NCI-H345 treated with DMSO at 0.1 percent for 48 hours (cell line): ENCODE measurements at regions not wholly inside any gene's neighbourhood (a gene's known extent, or its start where the extent isn't known, plus 50 kb on each side); places are given as distances from the start of the nearest gene placed in this dataset.

ENCODE experiments used
- DNase-seq: peaks from one replicate; lab custom pipeline; 2025; ENCODE audit not compliant: unreplicated experiment; lab: John Stamatoyannopoulos, UW

DNA sequence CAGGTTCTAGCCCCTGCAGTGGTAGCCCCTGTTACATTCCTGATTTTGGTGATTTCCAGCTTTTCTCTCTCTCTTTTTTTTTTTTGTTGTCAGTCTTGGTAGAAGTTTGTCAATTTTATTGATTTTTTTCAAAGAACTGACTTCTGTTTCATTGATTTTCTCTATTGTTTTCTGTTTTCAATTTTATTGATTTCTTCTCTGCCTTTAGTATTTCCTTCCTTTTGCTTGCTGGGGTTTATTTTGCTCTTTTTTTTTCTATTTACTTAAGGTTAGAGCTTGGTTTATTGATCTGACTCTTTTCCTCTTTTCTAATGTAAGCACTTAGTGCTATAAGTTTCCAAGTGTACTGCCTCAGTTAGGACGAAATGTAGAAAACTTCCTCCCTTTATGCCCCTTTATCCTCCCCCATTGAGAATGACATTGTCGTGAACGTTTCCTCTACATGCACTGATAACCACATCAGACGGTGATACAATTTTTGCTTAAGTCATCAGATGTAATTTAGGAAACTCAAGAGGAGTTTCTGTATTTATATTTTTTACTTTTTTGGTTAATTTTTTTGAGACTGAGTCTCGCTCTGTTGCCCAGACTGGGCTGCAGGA is 81.1 kb upstream of the HS6ST1 start:
- no peak for DNase-seq

DNA sequence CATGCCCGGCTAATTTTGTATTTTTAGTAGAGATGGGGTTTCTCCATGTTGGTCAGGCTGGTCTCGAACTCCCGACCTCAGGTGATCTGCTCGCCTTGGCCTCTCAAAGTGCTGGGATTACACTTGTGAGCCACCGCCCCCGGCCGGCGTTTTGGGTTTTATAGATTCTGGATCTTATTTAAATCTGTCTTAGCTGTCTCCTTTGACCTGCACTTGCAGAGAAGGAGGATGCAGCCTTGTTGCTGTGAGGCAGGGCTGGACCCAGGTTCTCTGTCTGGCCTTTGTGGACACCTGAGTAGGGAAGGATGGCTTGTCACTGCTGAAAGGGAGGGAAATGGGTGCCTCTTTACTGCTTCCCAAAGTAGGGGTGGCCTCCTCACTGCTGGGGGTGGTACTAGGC is 83.0 kb upstream of the HS6ST1 start:
- no peak for DNase-seq

DNA sequence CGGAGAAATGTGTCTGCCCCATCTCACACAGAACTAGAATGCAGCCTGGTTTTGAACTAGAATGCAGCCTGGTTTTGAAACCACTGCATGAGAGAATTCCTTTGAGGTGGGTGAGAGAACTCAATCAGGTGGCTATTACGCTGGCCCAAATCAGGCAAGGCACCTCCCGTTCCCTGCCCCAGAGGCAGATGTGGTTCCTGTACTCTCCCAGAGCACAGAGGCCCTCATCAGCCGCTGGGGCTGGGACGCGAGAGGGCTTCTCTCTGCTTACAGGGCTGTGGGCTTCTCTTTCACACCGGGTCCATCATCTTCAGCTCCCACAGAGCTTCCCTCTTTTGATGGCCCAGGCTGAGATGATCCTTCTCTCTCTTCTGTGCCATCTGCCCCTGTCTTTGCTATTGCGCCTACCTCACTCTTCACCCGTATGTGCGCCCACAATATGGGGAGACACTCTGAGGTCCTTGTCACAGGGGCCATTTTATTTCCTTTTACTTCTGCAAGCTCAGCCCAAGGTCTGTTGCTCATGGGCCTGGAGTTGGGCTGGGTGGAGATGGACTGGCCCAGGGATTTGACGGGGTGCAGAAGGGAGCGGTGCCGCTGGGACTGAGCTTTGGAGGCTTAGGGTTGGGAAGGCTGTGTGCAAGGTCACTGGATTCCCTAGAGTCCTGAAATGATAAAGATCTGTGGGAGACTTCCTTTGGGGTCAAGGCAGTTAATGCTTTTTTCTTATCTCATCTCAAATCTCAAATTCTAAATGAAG is 84.4 kb upstream of the HS6ST1 start:
- no peak for DNase-seq

DNA sequence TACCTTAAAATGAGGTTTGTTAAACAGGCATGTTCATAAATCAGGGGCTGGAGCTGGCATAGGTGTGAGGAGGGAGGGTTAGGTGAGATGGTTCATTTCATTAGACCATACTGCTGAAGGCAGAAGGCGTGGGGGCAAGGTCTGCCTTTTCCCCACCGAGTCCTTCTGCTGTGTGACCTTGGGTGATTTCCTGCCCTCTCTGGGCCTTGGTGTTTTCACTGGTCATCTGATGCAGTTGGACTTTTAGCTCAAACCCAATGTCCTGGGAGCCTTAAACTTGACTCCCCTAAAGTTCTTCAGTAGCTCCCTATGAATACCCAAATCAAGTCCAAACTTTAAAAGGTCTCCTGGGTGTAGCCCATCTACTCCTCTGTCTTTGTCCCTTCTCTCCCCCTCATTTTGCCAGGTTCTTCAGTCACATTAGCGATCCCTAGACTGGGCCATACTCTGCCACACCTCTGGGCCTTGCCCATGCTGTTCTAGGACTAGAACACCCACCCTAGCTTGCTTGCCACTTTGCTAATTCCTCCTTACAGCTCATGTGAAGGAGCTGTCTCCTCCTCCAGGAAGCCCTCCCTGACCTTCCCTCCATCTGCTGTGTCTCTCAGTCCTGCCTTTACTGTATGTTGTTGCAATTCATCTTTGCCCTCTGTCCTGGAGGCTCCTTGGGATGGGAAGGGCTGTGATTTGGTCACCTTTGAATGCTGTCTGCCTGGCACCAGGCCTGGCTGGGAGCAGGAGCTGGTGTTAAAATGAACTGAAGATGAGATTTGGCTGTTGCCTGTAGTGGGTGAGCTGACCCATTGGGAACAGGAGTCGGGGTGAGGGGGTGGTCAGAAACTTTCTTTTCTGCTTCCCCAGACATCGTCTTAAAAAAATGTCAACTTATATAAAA is 85.4 kb upstream of the HS6ST1 start:
- no peak for DNase-seq

DNA sequence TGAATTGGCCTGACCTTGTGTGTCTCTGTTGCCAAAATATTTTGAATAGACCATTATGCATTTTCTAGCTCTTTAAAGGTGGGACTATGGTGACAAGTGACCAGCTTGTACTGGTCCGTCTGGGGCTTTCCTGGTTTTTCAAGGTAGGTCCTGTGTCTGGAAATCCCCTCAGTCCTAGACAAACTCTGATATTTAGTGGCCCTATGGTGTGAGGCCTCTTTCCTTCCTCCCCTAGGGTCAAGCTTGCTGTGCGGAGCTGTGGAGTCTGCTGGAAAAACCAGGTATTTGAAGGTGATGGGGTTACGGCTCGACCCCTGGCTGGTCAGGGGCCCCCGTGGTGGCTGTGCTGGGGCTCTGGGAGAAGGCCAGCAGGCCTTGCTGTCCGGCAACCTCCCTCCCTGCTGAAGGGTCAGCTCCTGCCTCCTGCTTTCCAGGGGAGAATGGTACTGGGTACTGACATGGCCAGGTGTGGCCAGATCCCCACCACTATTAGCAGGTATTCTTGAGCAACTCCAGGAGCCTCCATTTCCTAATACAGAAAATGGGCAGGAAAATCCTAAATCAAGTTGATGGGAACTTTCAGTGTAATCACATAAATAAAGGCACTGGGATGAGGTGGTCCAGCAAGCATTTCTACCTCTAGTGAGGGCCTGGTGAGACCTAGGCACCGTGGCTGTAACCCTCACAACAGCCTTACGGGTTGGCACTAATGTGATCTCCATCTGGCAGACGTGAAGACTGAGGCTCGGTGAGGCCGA is 86.2 kb upstream of the HS6ST1 start:
- DNase-seq = no peak

DNA sequence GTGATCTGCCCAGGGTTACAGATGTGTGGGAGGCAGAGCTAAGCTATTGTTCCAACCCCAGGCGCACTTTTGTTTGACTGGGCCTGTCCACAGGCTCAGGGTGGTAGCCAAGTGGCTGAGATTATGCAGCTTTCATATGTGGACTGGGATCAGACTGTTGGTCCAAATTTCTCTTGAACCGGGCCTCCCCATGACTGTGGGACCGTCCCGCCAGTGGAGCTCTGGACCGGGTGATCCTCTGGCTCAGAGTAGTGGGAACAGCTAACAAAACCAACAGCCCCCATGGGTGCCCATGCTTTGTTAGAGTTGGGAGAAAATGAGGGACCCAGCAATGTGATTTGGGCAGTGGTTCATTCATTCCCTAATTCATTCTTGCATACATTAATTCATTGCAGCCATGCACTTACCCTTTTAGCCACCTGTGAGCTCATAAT is 86.8 kb upstream of the HS6ST1 start:
- no peak for DNase-seq

DNA sequence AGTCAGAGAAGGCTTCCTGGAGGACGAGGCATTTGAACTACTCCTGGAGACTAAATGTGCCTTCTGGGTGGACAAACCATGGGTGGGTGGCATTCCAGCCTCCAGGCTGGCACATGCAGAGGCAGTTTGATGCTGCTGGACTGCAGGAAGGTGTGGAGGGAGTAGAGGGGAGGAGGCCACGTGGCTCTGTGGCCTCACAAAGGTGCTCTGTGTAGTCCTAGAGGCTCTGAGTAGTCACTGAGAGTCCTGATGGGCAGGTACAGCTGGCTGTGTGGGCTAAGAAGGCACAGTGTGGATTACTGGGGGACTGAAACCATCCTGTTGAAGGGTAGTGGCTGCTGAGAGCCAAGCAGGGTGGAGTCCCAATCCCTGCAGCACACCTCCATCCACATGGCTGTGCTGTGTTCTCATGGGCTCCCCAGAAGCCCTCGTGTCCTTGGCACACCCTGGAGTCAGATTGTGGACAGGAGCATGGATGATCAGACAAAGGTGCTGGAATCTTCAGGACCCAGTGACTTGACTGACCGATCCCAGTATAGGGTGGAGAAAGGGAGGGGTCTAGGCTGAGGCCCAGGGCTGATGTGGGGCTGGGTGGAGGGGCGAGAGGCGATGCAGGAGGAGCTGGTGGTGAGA is 87.4 kb upstream of the HS6ST1 start:
- DNase-seq = no peak

DNA sequence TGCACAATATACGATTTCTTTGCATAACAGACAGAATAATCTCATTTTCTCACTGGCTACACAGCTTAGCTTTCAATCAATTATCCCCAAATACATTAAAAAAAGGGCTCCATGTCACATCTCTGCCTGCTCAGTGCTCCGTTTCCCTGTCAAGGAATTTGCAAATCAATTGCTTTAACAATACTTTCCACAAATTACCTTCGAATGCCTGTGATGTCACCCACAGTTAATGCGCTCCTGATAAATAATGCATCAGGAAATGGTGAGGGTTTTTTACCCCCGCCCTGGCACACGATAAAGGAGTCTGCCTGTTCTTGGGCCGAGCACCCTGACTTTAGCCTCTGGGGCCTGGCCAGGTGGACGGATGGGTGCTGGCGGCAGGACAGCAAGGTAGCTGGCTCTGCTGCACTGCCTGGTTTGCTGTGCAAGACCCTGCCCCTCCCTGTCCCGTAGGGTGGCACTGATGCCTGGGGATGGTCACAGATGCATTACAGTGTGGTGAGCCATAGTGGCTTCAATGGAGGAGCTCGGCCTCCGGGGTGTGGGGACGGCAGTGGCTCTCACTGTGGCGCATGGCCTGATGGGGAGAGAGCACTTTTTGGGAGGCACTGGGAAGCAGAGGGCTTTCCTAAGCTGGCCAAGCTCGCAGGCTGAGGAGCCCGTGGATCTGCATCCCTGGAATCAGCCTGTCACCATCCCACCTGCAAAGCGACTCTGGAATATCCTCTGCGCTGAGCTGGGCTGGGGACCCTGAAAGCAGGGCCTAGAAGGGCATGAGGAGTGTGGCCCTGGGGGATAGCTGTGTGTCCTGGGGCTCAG is 88.3 kb upstream of the HS6ST1 start:
- no peak for DNase-seq

DNA sequence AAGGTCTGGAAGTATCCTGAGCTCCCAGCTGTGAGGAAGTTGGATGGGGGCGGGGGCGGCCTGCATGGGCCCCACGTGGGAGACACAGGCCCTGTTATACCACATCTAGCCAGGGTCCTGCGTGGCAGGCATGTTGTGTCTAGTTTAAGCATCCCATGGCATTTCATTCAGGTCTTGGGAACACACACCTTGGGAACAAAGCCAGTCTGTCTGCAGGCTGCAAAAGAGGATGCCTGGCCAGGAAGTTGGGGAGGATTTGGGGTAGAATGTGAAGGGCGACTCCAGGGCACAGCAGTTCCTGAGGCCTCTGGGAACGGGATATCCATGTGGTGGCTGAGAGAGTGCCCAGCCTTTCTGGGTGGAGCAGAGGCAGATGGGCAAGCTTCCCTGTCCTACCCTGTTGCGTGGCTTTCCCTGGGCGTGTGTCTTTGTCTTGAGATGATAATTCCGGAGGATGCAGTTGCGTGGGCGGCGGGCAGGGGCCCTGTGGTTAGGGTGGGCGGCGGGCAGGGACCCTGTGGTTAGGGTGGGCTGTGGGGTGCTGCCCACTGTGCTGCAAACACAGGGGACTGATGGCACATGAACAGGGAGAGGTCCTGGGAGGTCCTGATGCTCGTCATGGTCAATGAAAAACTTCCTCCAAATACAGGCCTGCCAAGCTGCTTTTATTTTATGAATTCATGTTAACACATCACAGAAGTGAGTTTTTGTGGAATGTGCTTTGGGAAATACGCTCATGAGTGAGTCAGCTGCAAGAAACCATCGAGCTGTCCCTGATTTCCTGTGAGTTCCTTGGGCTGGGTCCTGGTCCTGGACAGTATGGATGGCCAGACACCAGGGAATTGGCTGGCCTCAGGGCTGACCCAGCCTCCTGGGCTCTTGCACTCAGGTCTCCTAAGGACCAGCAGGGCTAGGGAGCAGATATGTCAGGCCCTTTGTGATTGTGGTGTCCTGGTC is 90.0 kb upstream of the HS6ST1 start:
- DNase-seq = no peak

DNA sequence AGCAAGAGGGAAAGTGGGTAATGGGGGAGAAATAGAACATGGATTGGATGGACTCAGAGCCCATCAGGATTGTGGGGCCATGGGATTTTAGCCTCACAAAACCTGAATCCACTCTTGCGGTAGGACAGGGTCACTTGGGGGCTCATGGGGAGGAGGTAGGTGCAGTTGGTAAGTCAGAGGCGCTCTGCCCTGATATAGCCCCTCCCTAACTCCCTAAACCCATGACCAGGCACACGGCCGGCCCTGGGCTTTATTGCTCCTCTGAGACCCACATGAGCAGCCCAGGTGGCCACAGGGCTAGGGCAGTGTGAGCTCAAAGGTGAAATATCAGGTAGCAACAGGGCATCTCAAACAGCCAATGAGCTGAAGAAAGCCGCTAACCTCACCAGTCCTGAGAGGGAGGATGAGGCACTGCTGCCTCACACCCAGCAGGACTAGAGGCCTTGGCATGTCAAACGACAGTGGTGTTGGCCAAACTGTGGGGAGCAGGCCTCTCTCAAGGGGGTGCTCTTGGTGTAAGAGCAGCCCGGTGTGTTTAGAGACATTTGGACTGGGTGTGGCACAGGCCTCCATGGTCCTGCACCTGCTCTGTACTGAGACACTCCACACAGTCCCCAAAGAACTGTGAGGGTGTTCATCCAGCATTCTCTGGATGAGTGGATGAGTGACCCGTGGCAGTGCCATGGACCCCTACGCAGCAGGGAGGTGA is 90.8 kb upstream of the HS6ST1 start:
- DNase-seq = no peak

DNA sequence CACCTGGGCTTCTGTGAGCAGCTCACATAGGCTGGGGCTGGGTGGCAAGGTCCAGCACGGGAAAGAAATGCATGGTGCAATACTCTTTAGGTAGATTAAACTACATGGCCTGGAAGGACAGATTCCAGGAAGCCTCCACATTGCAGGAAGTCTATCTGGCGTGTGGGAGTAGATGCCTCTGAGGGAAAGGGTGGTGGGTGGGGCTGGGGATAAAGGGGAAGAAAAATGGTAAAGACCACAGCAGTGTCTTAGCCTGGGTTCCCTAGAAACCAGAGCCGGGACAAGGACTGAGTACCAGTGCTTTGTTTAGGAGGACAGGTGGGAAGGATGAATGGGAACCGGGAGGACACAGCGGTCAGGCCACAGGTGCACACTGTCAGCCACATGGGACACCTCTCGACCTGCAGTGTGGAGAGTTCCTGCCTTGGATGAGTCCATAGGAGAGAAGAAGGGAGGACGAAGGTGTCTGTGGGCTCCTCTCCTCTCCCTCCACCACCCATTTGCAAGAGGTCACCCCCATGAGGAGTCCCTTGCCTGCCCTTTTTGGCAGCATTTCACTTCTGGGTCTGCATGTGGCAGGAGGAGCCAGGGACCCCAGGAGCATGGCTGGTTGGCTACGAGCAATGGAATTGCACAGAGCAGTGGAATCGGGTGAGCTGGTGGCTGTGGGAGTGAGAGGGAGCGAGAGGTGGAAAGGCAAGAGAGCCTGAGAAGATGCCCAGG is 91.5 kb upstream of the HS6ST1 start:
- DNase-seq = no peak

DNA sequence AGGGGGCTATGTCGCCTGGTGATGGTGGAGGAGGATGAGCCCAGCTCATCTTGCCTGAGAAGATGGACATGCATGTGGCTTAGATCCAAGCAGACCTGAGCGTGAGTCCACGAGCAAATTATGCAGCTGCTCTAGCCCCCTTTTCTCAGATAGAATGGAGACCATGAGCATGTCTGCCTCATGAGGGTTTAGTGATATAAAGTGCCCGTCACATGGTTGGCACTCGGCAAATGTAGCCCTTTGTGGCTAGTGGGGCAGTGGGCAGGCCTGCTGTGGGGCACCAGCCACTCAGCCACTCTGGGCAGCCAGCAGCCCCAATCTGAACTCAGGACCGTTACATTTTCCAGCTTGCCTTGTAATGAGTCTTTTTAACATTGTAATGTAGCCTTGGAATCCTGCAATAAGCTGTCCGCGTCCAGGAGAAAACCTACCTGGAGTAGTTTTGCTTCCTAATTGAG is 92.1 kb upstream of the HS6ST1 start:
- DNase-seq = no peak

DNA sequence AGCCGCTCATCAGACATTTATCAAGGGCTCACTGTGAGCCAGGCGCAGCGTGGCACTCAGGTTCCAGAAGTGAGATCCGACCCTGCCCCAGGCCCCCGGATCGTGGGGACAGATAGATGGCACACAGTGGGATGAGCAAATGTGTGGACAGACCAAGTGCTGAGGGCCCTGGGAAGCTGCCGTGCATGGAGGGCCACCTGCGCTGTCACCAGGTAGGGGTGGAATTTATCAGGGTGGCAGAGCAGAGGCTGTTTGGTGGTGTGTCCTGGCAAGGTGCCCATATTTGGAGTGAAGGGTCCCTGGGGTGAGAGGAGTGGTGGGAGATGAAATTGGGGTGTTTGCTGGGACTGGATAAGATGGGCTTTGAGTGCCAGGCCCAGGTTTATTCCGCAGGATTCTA is 92.8 kb upstream of the HS6ST1 start:
- no peak for DNase-seq

DNA sequence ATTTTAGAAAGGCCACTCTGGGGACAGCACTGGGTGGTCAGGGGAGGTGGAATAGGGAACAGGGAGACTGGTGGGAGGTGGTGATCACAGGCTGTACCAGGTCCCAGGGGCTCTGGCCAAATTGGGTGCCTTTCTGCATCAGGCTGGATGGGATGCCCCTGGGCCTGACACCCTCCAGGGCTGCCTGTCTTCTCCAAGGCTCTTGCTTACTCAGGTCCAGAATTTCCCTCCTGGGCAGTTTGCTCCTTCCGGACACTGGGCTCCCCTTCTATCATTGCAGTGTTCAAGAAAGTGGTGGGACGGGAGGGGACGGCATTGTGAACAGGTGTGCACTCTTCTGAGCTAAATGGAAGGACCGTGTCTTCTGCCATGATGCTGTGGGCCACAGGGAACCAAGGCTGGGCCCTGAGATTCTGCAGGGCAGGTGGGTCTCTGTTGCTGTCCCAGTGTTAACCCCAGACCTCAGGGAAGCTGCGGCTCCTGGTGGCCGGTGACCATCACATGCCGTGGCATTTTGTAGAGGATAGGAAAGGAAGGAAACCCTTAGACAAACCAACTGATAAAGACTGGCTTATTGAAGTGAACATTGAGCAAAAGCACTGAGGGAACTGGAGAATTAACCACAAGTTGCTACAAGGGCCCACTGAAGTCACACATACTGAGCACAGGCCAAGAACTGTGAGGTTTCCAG is 93.7 kb upstream of the HS6ST1 start:
- DNase-seq = no peak

DNA sequence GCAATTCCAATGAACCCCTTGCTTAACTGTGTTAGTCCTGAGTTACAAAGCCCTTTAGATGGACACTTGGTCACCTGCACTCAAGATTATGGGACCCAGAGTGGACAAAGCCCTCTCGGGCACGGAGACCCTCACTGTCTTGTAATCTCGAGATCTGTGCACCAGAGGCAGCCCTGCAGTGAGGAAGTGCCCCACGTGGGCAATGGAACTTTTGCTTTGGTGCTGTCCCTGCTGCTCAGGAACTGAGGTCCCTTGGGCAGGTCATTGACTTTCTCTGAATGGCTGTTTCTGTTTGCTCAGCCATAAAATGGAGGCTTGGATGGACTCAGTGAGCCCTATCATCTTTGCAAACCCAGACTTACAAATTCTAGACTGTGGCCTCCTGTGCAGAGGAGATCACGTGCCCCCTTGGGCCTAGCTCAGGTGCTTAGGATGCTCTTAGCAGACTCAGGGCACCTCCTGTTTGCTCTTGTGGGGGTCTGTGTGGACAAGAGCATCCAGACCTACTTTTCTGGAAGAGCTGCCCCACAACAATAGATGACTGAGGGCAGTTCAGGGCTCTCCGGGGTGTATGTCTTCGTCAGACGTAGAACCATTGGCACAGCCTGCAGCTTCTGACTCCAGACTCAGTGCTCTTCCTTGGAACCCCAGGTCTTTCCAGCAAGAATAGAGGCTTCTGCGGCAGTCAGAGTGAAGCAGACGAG is 94.5 kb upstream of the HS6ST1 start:
- DNase-seq = no peak

DNA sequence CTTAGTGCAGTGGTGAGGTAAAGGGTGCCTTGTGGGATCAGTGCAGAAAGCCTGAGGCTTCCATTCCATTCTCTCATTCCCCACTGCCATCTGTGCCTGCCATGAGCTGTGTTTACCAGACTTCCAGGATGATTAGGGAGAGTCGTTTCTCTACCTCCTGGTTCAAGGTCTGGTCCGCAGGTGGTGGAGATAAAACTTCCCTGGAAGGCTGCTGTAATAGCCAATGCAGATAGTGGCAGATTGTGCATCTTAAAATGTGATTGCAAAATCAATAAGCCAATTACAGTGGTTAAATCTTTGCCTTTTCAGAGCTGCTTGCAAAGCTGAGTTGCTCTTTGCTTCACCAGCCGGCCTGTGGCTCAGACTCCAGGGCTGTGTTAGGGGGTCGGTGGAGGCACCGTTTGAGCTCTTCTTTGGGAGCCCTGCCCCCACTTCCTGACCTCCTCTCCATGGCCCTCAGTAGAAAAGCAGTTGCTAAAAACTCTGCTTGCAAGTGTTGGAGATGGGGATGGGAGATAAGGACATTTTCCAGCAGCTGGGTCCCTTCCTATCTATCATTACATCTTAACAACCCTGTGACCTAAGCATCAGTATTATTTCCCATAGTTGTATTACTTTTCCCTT is 95.2 kb upstream of the HS6ST1 start:
- DNase-seq = no peak
